ENCODE measurements at regions not wholly inside any gene's neighbourhood (a gene's known extent, or its start where the extent isn't known, plus 50 kb on each side); places are given as distances from the start of the nearest gene placed in this dataset.

- Mint-ChIP-seq H3K4me3 (ENCODE audit: unreplicated experiment) (no peak overlapping the region), H3K4me1 (ENCODE audit: low read depth, unreplicated experiment) (no peaks in the 10 kb centered on the region), H3K27ac (ENCODE audit: unreplicated experiment) (no peak overlapping the region), H3K36me3 (ENCODE audit: unreplicated experiment) (peaks cover 3% of the 10 kb centered on the region), H3K27me3 (ENCODE audit: unreplicated experiment) (no peaks in the 10 kb centered on the region), H3K9me3 (ENCODE audit: unreplicated experiment) (no peaks in the 10 kb centered on the region)
- no peak for TF ChIP-seq CTCF (IDR thresholded peaks at IDR 0.05; ENCODE audit: partially characterized antibody, unreplicated experiment)
- no peak for DNase-seq
Measured at GRCh38 chr4:29390921-29391320, 1329.2 kb upstream of the PCDH7 start.

- no peak overlapping the region for H3K27ac Mint-ChIP-seq (ENCODE audit: unreplicated experiment)
- H3K9me3 Mint-ChIP-seq (ENCODE audit: unreplicated experiment), result no peaks in the 10 kb centered on the region
- H3K27me3 Mint-ChIP-seq (ENCODE audit: unreplicated experiment), result no peaks in the 10 kb centered on the region
- no peaks in the 10 kb centered on the region for H3K4me1 Mint-ChIP-seq (ENCODE audit: low read depth, unreplicated experiment)
- no peak overlapping the region for H3K4me3 Mint-ChIP-seq (ENCODE audit: unreplicated experiment)
- no peak for TF ChIP-seq CTCF (IDR thresholded peaks at IDR 0.05; ENCODE audit: partially characterized antibody, unreplicated experiment)
- DNase-seq, result no peak
- H3K36me3 Mint-ChIP-seq (ENCODE audit: unreplicated experiment), result no peaks in the 10 kb centered on the region
Measured at GRCh38 chr4:29405116-29405515, 1315.1 kb upstream of the PCDH7 start.

GRCh38 chr4:29415771-29416170 is 1304.4 kb upstream of the PCDH7 start:
- no peak for TF ChIP-seq CTCF (IDR thresholded peaks at IDR 0.05; ENCODE audit: partially characterized antibody, unreplicated experiment)
- no peak for DNase-seq
- H3K4me1 Mint-ChIP-seq (ENCODE audit: low read depth, unreplicated experiment), result no peaks in the 10 kb centered on the region
- no peak overlapping the region for H3K27ac Mint-ChIP-seq (ENCODE audit: unreplicated experiment)
- H3K4me3 Mint-ChIP-seq (ENCODE audit: unreplicated experiment), result no peak overlapping the region
- no peaks in the 10 kb centered on the region for H3K36me3 Mint-ChIP-seq (ENCODE audit: unreplicated experiment)
- H3K27me3 Mint-ChIP-seq (ENCODE audit: unreplicated experiment), result no peaks in the 10 kb centered on the region
- H3K9me3 Mint-ChIP-seq (ENCODE audit: unreplicated experiment), result no peaks in the 10 kb centered on the region

- Mint-ChIP-seq H3K27ac (ENCODE audit: unreplicated experiment) (no peak overlapping the region), H3K27me3 (ENCODE audit: unreplicated experiment) (no peaks in the 10 kb centered on the region), H3K36me3 (ENCODE audit: unreplicated experiment) (no peaks in the 10 kb centered on the region), H3K4me3 (ENCODE audit: unreplicated experiment) (no peak overlapping the region), H3K9me3 (ENCODE audit: unreplicated experiment) (no peaks in the 10 kb centered on the region), H3K4me1 (ENCODE audit: low read depth, unreplicated experiment) (no peaks in the 10 kb centered on the region)
- TF ChIP-seq CTCF (IDR thresholded peaks at IDR 0.05; ENCODE audit: partially characterized antibody, unreplicated experiment), result no peak
- no peak for DNase-seq
Measured at GRCh38 chr4:29423836-29424721, 1296.1 kb upstream of the PCDH7 start.

- peaks cover 11% of the 10 kb centered on the region for H3K4me1 Mint-ChIP-seq (ENCODE audit: low read depth, unreplicated experiment)
- no peak for DNase-seq
- H3K4me3 Mint-ChIP-seq (ENCODE audit: unreplicated experiment), result no peak overlapping the region
- no peak overlapping the region for H3K27ac Mint-ChIP-seq (ENCODE audit: unreplicated experiment)
- TF ChIP-seq CTCF (IDR thresholded peaks at IDR 0.05; ENCODE audit: partially characterized antibody, unreplicated experiment), result no peak
- no peaks in the 10 kb centered on the region for H3K36me3 Mint-ChIP-seq (ENCODE audit: unreplicated experiment)
- no peaks in the 10 kb centered on the region for H3K9me3 Mint-ChIP-seq (ENCODE audit: unreplicated experiment)
- no peaks in the 10 kb centered on the region for H3K27me3 Mint-ChIP-seq (ENCODE audit: unreplicated experiment)
Measured at GRCh38 chr4:29453303-29453820, 1266.8 kb upstream of the PCDH7 start.

Measured in glutamatergic neuron (in vitro differentiated cells).